Nephron (organoid): ENCODE measurements at regions not wholly inside any gene's neighbourhood (a gene's known extent, or its start where the extent isn't known, plus 50 kb on each side); places are given as distances from the start of the nearest gene placed in this dataset.

Experiments used
- H3K27ac Mint-ChIP-seq, 3 experiments: 2 replicates each; pipeline ENCODE4 v1.8.0; 2020; ENCODE audit warnings: mixed read lengths in 3 of 3, mild to moderate bottlenecking in 2 of 3, moderate library complexity in 1 of 3
- H3K27me3 Mint-ChIP-seq: 2 replicates; pipeline ENCODE4 v1.8.0; 2021; ENCODE audit warnings: low read depth, mild to moderate bottlenecking, moderate library complexity, mixed read lengths
- H3K36me3 Mint-ChIP-seq: 2 replicates; pipeline ENCODE4 v1.8.0; 2020; ENCODE audit warnings: low read depth, mixed read lengths
- H3K4me1 Mint-ChIP-seq: 2 replicates; pipeline ENCODE4 v1.8.0; 2020; ENCODE audit warnings: mixed read lengths
- H3K4me3 Mint-ChIP-seq, 3 experiments: 2 replicates each; pipeline ENCODE4 v1.8.0; 2020; ENCODE audit warnings: mild to moderate bottlenecking in 3 of 3, mixed read lengths in 3 of 3, moderate library complexity in 2 of 3
- H3K9me3 Mint-ChIP-seq: 2 replicates; pipeline ENCODE4 v1.8.0; 2020; ENCODE audit warnings: mixed read lengths
- CTCF ChIP-seq, 3 experiments: fragments of 200-600 bp; sonication (generic); IDR thresholded peaks; one replicate each; pipeline ENCODE4 v1.5.0; 2021; ENCODE audit warnings: antibody characterized with exemption in 3 of 3; ENCODE audit not compliant: unreplicated experiment in 3 of 3

DNA sequence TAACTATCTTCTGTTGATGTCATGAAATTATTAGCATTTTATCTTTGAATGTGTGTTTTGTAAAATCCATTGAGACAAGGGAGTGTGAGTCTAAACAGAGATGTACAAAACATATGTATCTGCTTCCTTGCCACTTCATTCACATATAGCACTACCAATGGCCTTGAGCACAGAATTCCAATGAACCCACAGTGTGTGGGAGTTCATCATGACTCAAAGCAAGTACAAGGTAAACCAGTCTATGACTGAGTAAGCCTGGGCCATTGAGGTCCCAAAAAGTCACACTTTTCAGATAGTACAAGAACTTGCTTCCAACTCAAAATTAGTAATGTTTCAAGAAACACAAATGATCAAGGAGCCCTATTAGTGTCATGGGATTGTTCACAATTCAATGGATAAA lies 218.6 kb downstream of the MANEA start:
- no peaks in the 10 kb centered on the region for H3K27me3 Mint-ChIP-seq
- H3K27ac Mint-ChIP-seq, result no peak overlapping the region
- no peaks in the 10 kb centered on the region for H3K4me1 Mint-ChIP-seq
- H3K36me3 Mint-ChIP-seq, result no peaks in the 10 kb centered on the region
- H3K4me3 Mint-ChIP-seq, result no peak overlapping the region
- peaks cover 3% of the 10 kb centered on the region for H3K9me3 Mint-ChIP-seq
- no peak for TF ChIP-seq CTCF (IDR thresholded peaks at IDR 0.05; ENCODE audit: unreplicated experiment in 3 of 3)

- Mint-ChIP-seq H3K27me3 (no peaks in the 10 kb centered on the region), H3K9me3 (peaks cover 3% of the 10 kb centered on the region), H3K4me3 (no peak overlapping the region), H3K4me1 (no peaks in the 10 kb centered on the region), H3K36me3 (no peaks in the 10 kb centered on the region), H3K27ac (no peak overlapping the region)
- no peak for TF ChIP-seq CTCF (IDR thresholded peaks at IDR 0.05; ENCODE audit: unreplicated experiment in 3 of 3)
Observed at GRCh38 chr6:95797054-95797453, 218.7 kb upstream of the FUT9 start.

DNA sequence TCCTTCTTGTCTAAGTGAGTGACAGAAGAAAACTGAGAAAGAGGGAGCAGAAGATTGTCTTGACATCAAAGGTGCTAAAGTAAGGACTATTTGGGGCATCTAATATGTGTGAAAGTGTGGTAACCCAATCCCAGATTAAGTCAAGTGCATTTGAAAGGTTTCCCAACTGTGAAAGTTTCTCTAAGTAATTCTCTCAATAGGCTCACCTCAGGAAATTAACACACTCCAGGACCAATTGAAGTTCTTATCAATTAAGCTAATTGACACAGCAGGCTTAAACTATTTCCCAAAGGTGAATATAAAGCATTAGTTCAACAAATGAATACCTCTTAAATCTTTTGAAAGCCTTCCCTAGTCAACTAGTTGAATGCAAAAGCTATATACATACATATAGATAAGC lies 212.8 kb upstream of the FUT9 start:
- Mint-ChIP-seq H3K4me1 (no peaks in the 10 kb centered on the region), H3K27ac (no peak overlapping the region), H3K27me3 (no peaks in the 10 kb centered on the region), H3K36me3 (no peaks in the 10 kb centered on the region), H3K4me3 (no peak overlapping the region), H3K9me3 (no peaks in the 10 kb centered on the region)
- TF ChIP-seq CTCF (IDR thresholded peaks at IDR 0.05; ENCODE audit: unreplicated experiment in 3 of 3), result no peak

DNA sequence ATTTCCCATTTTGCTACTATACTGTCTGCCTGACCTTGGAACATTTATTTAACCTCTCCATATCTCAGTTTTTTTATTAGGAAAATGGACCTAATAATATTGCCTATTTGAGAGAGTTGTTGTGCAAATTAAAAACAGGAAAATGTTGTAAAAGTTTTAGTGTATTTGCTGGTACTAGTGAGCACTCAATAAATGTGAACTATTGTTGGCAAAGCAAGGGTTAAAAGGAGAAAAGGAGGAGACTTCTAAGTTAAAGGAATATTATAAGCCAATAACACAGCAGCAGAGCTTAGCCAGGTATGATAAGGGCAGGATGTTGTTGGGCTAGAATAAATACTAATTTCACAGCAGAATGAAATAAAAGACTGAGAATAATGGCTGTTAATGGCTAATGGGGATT lies 211.9 kb upstream of the FUT9 start:
- TF ChIP-seq CTCF (IDR thresholded peaks at IDR 0.05; ENCODE audit: unreplicated experiment in 3 of 3), result no peak
- no peaks in the 10 kb centered on the region for H3K4me1 Mint-ChIP-seq
- no peak overlapping the region for H3K27ac Mint-ChIP-seq
- no peaks in the 10 kb centered on the region for H3K27me3 Mint-ChIP-seq
- no peaks in the 10 kb centered on the region for H3K9me3 Mint-ChIP-seq
- no peaks in the 10 kb centered on the region for H3K36me3 Mint-ChIP-seq
- H3K4me3 Mint-ChIP-seq, result no peak overlapping the region

DNA sequence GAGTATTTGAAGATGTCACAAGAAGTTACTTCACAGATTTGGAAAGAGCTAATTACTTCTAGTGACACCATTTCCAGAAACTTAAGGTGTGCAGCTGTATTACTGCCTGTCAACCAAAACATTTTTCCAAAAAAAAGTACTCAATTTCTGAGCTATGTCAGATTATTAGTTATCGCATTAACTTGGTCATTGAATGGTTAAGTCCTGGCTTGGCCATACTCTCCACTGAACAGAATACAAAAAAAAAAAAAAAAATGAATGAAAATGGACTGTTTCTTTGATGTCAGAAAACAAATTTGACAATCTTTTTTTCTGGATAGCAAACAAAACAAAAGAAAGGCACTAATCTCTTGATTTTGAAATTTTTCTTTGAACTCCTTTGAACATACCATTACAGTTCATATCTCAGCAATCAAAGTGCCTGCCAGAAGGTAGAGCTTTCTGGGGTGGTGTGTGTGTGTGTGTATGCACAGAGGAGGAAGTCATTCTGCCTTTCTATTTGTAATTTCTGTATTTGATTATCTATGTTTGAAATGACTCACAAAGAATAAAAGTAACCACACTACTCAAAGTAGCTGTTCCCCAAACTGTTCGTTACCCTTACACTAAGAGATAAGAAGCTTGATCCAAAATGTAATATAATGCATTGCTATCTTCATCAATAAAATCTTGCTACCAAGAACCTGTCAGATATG lies 210.8 kb upstream of the FUT9 start:
- TF ChIP-seq CTCF (IDR thresholded peaks at IDR 0.05; ENCODE audit: unreplicated experiment in 3 of 3), result no peak
- H3K4me1 Mint-ChIP-seq, result no peaks in the 10 kb centered on the region
- no peaks in the 10 kb centered on the region for H3K36me3 Mint-ChIP-seq
- no peak overlapping the region for H3K4me3 Mint-ChIP-seq
- no peak overlapping the region for H3K27ac Mint-ChIP-seq
- no peaks in the 10 kb centered on the region for H3K27me3 Mint-ChIP-seq
- H3K9me3 Mint-ChIP-seq, result no peaks in the 10 kb centered on the region

DNA sequence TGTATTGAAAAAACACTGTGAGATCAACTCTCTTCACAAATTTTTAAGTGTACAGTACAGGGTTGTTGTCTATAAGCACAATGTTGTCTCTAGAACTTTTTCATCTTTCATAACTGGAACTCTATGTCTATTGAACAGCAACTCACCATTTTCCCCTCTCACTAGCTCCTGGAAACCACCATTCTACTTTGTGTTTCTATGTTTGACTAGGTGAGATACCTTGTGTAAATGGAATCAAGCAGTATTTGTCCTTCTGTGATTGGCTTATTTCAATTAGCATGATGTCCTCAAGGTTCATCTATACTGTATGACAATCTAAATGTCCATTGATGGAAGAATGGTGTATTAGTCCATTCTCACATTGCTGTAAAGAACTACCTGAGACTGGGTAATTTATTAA lies 210.1 kb upstream of the FUT9 start:
- Mint-ChIP-seq H3K9me3 (no peaks in the 10 kb centered on the region), H3K27me3 (no peaks in the 10 kb centered on the region), H3K4me1 (no peaks in the 10 kb centered on the region), H3K27ac (no peak overlapping the region), H3K36me3 (no peaks in the 10 kb centered on the region), H3K4me3 (no peak overlapping the region)
- no peak for TF ChIP-seq CTCF (IDR thresholded peaks at IDR 0.05; ENCODE audit: unreplicated experiment in 3 of 3)
